ENCODE measurements at regions not wholly inside any gene's neighbourhood (a gene's known extent, or its start where the extent isn't known, plus 50 kb on each side); places are given as distances from the start of the nearest gene placed in this dataset.

DNA sequence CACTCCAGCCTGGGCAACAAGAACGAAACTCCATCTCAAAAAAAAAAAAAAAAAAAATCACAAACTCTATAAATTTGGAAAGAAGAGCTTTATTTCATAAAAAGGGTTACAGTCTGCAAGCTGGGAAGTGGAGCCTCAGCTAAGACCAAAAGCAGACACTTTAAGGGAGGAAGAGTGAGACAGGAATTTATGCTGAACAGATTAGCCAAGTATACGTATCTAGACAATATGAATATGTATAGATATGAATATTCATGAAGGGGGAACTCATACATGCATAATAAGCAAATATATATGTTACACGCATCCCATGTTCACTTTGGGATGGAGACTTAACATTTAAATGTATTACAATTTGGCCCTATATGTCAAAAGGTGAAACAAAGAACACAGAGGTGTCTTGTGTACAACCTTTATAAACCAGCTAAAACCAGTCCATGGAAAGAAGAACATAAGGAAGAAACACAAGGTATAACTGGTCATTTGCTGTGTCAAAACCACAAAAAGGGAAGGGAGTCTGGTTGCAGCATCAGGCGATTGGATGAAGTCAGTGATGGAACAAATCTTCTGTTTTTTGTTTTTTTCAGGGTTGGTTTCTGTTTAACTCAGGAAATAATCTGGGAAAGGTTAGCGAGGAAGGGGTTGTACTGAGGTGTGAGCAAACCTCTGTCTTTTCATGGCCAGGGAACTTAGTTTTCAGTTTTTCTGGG, 130.0 kb upstream of the MAOA start:
- no peak for TF ChIP-seq CTCF (IDR thresholded peaks at IDR 0.05; ENCODE audit: low read depth, low read length)
- no peak overlapping the region for H3K4me3 ChIP-seq (ENCODE audit: low read depth, low read length)
- in situ Hi-C loops (cut with HindIII; ENCODE audit: low sequenced_read_pairs), result no loop called here
- DNase-seq (ENCODE audit: low read depth, low spot score), result no peak

DNA sequence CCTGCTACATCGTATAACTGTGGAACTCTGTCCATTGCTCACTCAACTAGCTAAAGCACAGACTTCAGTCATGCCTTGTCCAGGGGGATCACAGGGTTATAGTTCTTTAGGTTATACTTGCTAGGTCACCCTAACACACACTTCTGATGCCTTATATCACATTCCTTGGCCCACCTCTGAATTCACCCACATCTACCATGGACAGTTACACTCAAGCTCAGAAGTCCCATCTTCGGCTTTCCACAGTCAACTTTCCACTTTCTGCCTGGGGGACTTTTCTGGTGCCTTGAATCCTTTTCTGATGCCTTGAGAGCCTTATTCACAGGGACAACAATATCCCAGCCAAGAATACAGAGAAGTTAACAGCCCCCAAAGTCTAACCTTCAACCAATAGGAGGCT, 129.2 kb upstream of the MAOA start:
- H3K4me3 ChIP-seq (ENCODE audit: low read depth, low read length), result no peak overlapping the region
- TF ChIP-seq CTCF (IDR thresholded peaks at IDR 0.05; ENCODE audit: low read depth, low read length), result no peak
- DNase-seq (ENCODE audit: low read depth, low spot score), result no peak
- in situ Hi-C loops (cut with HindIII; ENCODE audit: low sequenced_read_pairs), result no loop called here

DNA sequence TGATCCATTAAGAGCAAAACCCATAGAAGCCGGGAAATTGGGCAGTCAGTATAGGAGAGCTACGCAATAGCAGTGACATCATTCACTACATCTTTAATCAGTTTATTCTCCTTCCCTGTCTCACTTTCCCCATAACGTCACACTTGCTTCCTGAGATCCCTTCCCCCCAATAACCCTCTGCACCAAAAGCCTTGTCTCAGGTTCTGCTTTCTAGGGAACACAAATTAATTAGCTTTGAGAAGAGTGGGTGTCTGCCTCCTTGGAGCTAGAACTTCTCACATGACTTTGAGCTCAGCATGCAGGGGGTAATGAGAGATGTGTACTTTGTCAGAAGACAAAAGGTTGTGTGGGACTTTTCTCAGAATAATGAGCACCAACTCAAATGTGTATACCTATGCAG, 128.3 kb upstream of the MAOA start:
- in situ Hi-C loops (cut with HindIII; ENCODE audit: low sequenced_read_pairs), result no loop called here
- TF ChIP-seq CTCF (IDR thresholded peaks at IDR 0.05; ENCODE audit: low read depth, low read length), result no peak
- no peak for DNase-seq (ENCODE audit: low read depth, low spot score)
- H3K4me3 ChIP-seq (ENCODE audit: low read depth, low read length), result no peak overlapping the region

DNA sequence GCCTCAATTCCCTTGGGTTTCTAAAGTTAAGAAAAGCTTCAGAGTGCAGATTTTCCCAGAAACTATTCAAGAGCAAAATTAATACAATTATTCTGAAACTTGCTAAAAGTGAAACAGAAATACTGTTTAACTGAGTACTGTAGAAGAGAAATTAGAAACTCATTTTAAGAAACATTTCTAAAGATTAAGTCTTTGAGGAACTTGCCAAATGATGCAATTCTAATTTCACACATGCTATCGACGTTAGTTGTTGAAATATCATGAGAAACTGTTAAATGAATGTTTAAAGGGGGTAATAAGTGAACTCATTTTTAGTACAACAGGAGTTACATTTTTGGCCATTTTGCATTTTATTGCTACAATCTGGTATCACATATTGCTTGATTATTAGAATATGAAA, 125.3 kb upstream of the MAOA start:
- in situ Hi-C loops (cut with HindIII; ENCODE audit: low sequenced_read_pairs), result no loop called here
- no peak overlapping the region for H3K4me3 ChIP-seq (ENCODE audit: low read depth, low read length)
- no peak for DNase-seq (ENCODE audit: low read depth, low spot score)
- no peak for TF ChIP-seq CTCF (IDR thresholded peaks at IDR 0.05; ENCODE audit: low read depth, low read length)

- no peak overlapping the region for H3K4me3 ChIP-seq (ENCODE audit: low read depth, low read length)
- DNase-seq (ENCODE audit: low read depth, low spot score), result no peak
- TF ChIP-seq CTCF (IDR thresholded peaks at IDR 0.05; ENCODE audit: low read depth, low read length), result no peak
- in situ Hi-C loops (cut with HindIII; ENCODE audit: low sequenced_read_pairs), result no loop called here
Measured at GRCh38 chrX:43540318-43540717, 115.8 kb upstream of the MAOA start.

DNA sequence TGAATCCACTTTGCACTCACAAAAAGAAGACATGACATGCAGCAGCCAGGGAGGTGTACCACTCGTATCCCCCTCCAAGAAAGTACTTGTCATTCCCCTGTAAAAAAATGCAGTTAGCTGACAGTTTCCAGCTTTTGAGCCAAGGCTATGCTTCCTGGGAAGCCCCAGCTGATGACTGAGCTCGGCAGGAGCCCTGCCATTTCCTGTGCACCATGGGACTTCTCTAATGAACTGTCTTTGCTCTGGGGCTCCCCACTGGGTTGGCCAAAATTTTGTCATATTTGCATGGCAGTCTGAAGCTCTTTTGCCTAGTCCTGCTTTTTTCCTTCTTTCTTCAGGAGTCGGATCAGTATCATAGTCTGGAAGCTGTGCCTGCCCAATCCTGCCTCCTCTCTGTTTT, 104.5 kb upstream of the MAOA start:
- in situ Hi-C loops (cut with HindIII; ENCODE audit: low sequenced_read_pairs), result no loop called here
- peak; percentile 23 for DNase-seq (ENCODE audit: low read depth, low spot score)
- no peak for TF ChIP-seq CTCF (IDR thresholded peaks at IDR 0.05; ENCODE audit: low read depth, low read length)
- no peak overlapping the region for H3K4me3 ChIP-seq (ENCODE audit: low read depth, low read length)
